Upper lobe of right lung (tissue), 1 donor: ENCODE measurements at regions not wholly inside any gene's neighbourhood (a gene's known extent, or its start where the extent isn't known, plus 50 kb on each side); places are given as distances from the start of the nearest gene placed in this dataset.

Experiments used
- ATAC-seq: fragments of 200-7000 bp; cut with Tn5 transposase; one replicate; pipeline ENCODE4 v1.9.1; 2020; ENCODE audit warnings: mild to moderate bottlenecking, moderate library complexity
- DNase-seq: peaks from one replicate; pipeline ENCODE4 v3.0.0-alpha.2; 2020
- H3K27ac ChIP-seq: fragments of 200-600 bp; one replicate; pipeline ENCODE4 v1.8.0; 2022
- H3K27me3 ChIP-seq: fragments of 200-600 bp; one replicate; pipeline ENCODE4 v1.8.0; 2022; ENCODE audit warnings: mild to moderate bottlenecking
- H3K36me3 ChIP-seq: fragments of 200-600 bp; one replicate; pipeline ENCODE4 v1.8.0; 2022
- H3K4me1 ChIP-seq: fragments of 200-600 bp; one replicate; pipeline ENCODE4 v1.8.0; 2022
- H3K4me3 ChIP-seq: fragments of 200-600 bp; one replicate; pipeline ENCODE4 v1.8.0; 2022; ENCODE audit warnings: mild to moderate bottlenecking
- H3K9me3 ChIP-seq: fragments of 200-600 bp; one replicate; pipeline ENCODE4 v1.8.0; 2022
- intact Hi-C: fragments of 100-400 bp; cut with DNase I; formaldehyde crosslinking; loops from one replicate; pipeline ENCODE4 v1.11.0; 2022
- TF ChIP-seq, protein P1 (sequence below): fragments of 200-600 bp; IDR thresholded peaks from one replicate; pipeline ENCODE4 v1.8.0; 2022; ENCODE audit warnings: antibody characterized with exemption
- donor health status: DM: no; HTN: yes; CAD: no; lungs with severe emphysema.

DNA sequence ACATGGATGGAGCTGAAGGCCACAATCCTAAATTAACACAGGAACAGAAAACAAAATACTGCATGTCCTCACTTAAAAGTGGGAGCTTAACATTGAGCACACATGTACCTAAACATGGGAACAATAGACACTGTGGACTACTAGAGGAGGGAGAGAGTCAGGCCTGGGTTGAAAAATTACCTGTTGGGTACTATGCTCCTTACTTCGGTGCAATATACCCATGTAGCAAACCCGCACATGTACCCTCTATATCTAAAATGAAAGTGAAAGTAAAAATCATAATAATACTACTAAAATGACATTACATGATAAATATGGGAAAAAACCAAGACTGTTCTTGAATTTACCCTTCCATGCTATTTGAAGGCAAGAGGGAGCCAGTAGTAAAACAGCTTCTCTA, 1273.8 kb upstream of the ADGRB3 start:
- ATAC-seq (no peak), DNase-seq (no peak)
- H3K27ac ChIP-seq = no peak overlapping the region
- no peaks in the 10 kb centered on the region for H3K4me1 ChIP-seq
- H3K27me3 ChIP-seq = no peaks in the 10 kb centered on the region
- TF ChIP-seq, protein P1, sequence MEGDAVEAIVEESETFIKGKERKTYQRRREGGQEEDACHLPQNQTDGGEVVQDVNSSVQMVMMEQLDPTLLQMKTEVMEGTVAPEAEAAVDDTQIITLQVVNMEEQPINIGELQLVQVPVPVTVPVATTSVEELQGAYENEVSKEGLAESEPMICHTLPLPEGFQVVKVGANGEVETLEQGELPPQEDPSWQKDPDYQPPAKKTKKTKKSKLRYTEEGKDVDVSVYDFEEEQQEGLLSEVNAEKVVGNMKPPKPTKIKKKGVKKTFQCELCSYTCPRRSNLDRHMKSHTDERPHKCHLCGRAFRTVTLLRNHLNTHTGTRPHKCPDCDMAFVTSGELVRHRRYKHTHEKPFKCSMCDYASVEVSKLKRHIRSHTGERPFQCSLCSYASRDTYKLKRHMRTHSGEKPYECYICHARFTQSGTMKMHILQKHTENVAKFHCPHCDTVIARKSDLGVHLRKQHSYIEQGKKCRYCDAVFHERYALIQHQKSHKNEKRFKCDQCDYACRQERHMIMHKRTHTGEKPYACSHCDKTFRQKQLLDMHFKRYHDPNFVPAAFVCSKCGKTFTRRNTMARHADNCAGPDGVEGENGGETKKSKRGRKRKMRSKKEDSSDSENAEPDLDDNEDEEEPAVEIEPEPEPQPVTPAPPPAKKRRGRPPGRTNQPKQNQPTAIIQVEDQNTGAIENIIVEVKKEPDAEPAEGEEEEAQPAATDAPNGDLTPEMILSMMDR = no peak
- no peaks in the 10 kb centered on the region for H3K9me3 ChIP-seq
- no peaks in the 10 kb centered on the region for H3K36me3 ChIP-seq
- intact Hi-C loops = no loop called here
- no peak overlapping the region for H3K4me3 ChIP-seq

- Histone ChIP-seq H3K4me3 (no peak overlapping the region), H3K9me3 (no peaks in the 10 kb centered on the region), H3K36me3 (no peaks in the 10 kb centered on the region), H3K27me3 (no peaks in the 10 kb centered on the region), H3K27ac (no peak overlapping the region), H3K4me1 (no peaks in the 10 kb centered on the region)
- TF ChIP-seq, protein P1 = no peak
- no peak for DNase-seq
- no peak for ATAC-seq
- intact Hi-C loops = no loop called here
Measured at GRCh38 chr6:67358241-67358640, 1276.8 kb upstream of the ADGRB3 start.

DNA sequence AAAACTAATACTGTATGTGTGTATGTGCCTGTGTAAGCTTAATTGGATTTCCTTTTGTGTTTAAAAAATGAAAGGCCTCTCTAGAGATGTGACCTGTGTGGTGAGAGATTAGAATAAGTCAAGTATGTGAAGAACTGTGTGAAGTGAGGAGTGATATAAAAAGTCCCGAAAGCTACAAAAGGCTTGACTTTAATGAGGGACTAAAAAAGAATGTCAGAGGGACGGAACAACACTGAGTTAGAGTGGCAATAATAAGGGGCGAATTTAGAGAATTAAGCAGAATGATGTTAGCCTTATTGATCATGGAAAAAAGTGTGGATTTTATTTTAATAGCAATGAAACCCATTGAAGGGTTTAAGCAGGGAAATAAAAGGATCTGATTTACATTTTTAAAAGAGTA, 1281.2 kb upstream of the ADGRB3 start:
- TF ChIP-seq, protein P1 = no peak
- Histone ChIP-seq H3K4me1 (no peaks in the 10 kb centered on the region), H3K27ac (no peak overlapping the region), H3K4me3 (no peak overlapping the region), H3K9me3 (no peaks in the 10 kb centered on the region), H3K36me3 (no peaks in the 10 kb centered on the region), H3K27me3 (no peaks in the 10 kb centered on the region)
- no peak for ATAC-seq
- DNase-seq = no peak
- intact Hi-C loops = no loop called here

DNA sequence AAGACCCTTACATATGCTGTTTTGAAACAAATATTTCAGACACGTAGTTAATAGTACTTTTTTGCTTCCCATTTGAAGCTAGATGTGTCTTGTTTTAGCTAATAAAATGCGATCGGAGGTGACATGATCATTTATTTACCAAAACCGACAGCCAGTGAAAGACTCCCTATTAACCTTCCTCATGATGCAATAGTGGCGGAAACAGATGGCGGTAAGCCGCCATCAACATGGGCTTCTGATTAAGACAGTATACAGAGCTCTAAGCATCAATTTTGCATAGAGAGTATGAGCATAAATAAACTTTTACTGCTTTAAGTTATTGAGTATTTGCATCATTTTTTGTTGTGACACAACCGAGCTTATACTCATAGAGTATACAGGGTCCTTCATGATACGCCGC, 1282.4 kb upstream of the ADGRB3 start:
- Histone ChIP-seq H3K9me3 (no peaks in the 10 kb centered on the region), H3K27ac (no peak overlapping the region), H3K4me3 (no peak overlapping the region), H3K36me3 (no peaks in the 10 kb centered on the region), H3K27me3 (no peaks in the 10 kb centered on the region), H3K4me1 (no peaks in the 10 kb centered on the region)
- DNase-seq (no peak), ATAC-seq (no peak)
- TF ChIP-seq, protein P1 = no peak
- intact Hi-C loops = no loop called here

DNA sequence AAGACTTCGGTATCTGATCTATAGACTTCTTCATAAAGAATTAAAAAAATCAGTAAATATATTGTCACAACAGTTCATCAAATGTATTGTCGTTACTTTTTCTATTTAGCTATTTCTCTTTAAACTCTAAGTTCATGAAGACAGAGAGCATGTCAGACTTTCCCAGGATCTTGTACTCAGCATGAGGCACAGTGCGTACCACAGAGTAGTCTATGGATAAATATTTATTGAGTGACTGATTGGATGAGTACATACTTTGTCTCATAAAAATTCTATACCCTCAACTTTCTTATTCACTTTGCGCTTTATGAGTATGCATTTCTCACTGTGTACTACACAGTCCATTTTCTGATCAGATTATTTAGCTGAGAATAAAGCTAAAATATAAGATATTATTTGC, 1284.4 kb upstream of the ADGRB3 start:
- TF ChIP-seq, protein P1 = no peak
- DNase-seq = no peak
- no peaks in the 10 kb centered on the region for H3K9me3 ChIP-seq
- no peaks in the 10 kb centered on the region for H3K27me3 ChIP-seq
- no peak overlapping the region for H3K27ac ChIP-seq
- intact Hi-C loops = no loop called here
- H3K4me1 ChIP-seq = no peaks in the 10 kb centered on the region
- no peaks in the 10 kb centered on the region for H3K36me3 ChIP-seq
- no peak overlapping the region for H3K4me3 ChIP-seq
- no peak for ATAC-seq

DNA sequence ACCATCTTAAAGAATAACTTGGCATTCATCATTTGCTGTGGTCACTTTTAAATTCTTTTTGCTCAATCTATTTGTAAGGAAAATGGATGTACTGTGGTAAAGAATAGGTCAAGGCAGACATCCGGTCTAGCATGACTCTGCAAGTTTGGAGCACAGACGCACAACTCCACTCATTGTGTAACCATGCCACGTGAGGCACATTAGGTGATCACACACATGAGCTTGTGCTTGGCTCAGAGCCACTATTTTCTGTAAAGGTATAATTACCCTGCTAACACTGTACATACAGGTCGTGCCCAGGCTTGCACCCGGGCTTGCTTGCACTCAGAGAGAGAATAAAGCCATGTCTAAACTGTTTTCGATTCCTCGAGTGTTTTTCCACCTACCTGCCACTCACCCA, 1289.1 kb upstream of the ADGRB3 start:
- DNase-seq (no peak), ATAC-seq (no peak)
- Histone ChIP-seq H3K27ac (no peak overlapping the region), H3K9me3 (no peaks in the 10 kb centered on the region), H3K4me3 (no peak overlapping the region), H3K27me3 (no peaks in the 10 kb centered on the region), H3K4me1 (no peaks in the 10 kb centered on the region), H3K36me3 (no peaks in the 10 kb centered on the region)
- TF ChIP-seq, protein P1 = no peak
- intact Hi-C loops = no loop called here
